SK-N-MC (cell line): ENCODE measurements at regions not wholly inside any gene's neighbourhood (a gene's known extent, or its start where the extent isn't known, plus 50 kb on each side); places are given as distances from the start of the nearest gene placed in this dataset.

ENCODE experiments used
- EZH2 ChIP-seq: fragments of 200-600 bp; sonication (generic); IDR thresholded peaks from one replicate; pipeline ENCODE4 v1.6.1; 2017; ENCODE audit warnings: antibody characterized with exemption
- FOXP2 ChIP-seq: optimal IDR thresholded peaks from 2 replicates; pipeline ENCODE3; 2011; ENCODE audit warnings: mild to moderate bottlenecking, moderate library complexity; ENCODE audit not compliant: insufficient read depth; ENCODE audit errors: extremely low read length, control extremely low read depth
- POLR2AphosphoS5 ChIP-seq: IDR thresholded peaks from 2 replicates; pipeline ENCODE4 v1.6.1; 2012; ENCODE audit warnings: mild to moderate bottlenecking, low read depth, low read length, borderline replicate concordance

DNA sequence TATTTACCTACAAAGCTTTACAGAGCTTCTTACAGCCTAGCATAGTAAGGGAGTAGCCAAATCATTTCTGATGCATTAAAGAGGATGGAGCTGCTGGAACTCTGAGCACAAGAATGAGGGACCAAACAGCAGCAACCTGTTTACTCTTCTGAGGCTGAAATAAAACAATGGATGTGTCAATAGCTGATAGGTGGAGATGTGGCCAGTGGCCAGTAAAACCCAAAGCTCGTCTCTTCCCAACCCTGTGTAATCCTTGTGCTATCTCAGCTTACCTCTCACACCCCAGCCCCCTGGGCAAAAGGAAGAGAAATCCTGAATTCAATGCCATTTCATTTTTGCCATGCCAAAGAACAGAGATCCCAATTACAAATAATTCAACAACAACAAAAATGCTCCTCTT, 446.7 kb upstream of the SMIM31 start:
- TF ChIP-seq EZH2 (no peak), POLR2AphosphoS5 (no peak), FOXP2 (no peak)
